ENCODE measurements at regions not wholly inside any gene's neighbourhood (a gene's known extent, or its start where the extent isn't known, plus 50 kb on each side); places are given as distances from the start of the nearest gene placed in this dataset.

DNA sequence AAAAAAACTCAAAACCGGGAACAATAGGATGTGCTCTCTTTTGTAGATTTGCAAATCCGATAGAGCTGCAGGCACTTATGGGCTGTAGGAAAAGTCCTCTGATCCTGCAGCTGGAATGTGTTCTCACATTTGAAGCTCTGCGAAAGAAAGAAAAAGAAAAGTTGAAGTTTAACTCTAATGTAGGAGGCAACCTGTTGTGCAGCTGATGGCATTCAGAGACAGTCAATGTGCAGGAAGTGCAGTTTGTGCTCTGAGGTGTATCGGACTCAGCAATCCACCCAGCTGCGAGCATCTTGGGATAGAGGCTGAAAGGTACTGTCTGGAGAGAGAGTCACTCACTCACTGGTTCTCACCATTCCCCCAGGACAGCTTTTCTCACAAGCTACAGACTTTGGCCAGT, 339.2 kb downstream of the AGTPBP1 start:
- Mint-ChIP-seq H3K27me3 (ENCODE audit: low read depth in 3 of 3) (peaks cover 2 to 5% (median 4%) of the 10 kb centered on the region in 3 donors), H3K4me3 (no peak overlapping the region), H3K4me1 (no peaks in the 10 kb centered on the region), H3K9me3 (peaks cover 0 to 3% (median 0%) of the 10 kb centered on the region in 7 donors), H3K27ac (no peak overlapping the region), H3K36me3 (no peaks in the 10 kb centered on the region)
- no peaks in the 10 kb centered on the region for H3K4me1 ChIP-seq (ENCODE audit: control insufficient read depth in 1 of 2, insufficient read depth in 2 of 2, low read length in 2 of 2)
- H3K9ac ChIP-seq (ENCODE audit: insufficient read depth, low read length, poor library complexity, severe bottlenecking): no peak overlapping the region
- DNase-seq: no peak
- H4K20me1 ChIP-seq (ENCODE audit: insufficient read depth, low read length): no peaks in the 10 kb centered on the region
- 92% methylated on average over 3 of the region's 5 CpGs for WGBS (ENCODE audit: insufficient coverage)
- H3K4me2 ChIP-seq (replicated peaks; ENCODE audit: extremely low read depth, low read length, poor library complexity, severe bottlenecking): no peak overlapping the region
- no peak overlapping the region for H3K4me3 ChIP-seq (replicated peaks in 1 of 3; ENCODE audit: low read depth in 2 of 3, low read length in 3 of 3)
- intact Hi-C loops (cut with micrococcal nuclease): no loop called here
- H3K27ac ChIP-seq (ENCODE audit: low read depth in 1 of 2, low read length in 2 of 2): no peak overlapping the region
- H2AFZ ChIP-seq (ENCODE audit: insufficient read depth, low read depth, low read length, poor library complexity, severe bottlenecking): no peak overlapping the region
- H3K36me3 ChIP-seq (replicated peaks in 1 of 2; ENCODE audit: control insufficient read depth in 1 of 2, insufficient read depth in 2 of 2, low read length in 2 of 2): no peaks in the 10 kb centered on the region
- no peaks in the 10 kb centered on the region for H3K27me3 ChIP-seq (ENCODE audit: control insufficient read depth in 2 of 2, insufficient read depth in 2 of 2, low read length in 2 of 2)
- H3K79me2 ChIP-seq (ENCODE audit: insufficient read depth, low read length): no peaks in the 10 kb centered on the region
- TF ChIP-seq, protein P1, sequence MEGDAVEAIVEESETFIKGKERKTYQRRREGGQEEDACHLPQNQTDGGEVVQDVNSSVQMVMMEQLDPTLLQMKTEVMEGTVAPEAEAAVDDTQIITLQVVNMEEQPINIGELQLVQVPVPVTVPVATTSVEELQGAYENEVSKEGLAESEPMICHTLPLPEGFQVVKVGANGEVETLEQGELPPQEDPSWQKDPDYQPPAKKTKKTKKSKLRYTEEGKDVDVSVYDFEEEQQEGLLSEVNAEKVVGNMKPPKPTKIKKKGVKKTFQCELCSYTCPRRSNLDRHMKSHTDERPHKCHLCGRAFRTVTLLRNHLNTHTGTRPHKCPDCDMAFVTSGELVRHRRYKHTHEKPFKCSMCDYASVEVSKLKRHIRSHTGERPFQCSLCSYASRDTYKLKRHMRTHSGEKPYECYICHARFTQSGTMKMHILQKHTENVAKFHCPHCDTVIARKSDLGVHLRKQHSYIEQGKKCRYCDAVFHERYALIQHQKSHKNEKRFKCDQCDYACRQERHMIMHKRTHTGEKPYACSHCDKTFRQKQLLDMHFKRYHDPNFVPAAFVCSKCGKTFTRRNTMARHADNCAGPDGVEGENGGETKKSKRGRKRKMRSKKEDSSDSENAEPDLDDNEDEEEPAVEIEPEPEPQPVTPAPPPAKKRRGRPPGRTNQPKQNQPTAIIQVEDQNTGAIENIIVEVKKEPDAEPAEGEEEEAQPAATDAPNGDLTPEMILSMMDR (IDR thresholded peaks at IDR 0.05): no peak
- H3K9me3 ChIP-seq (replicated peaks in 1 of 2; ENCODE audit: control insufficient read depth in 1 of 2, insufficient read depth in 1 of 2, low read length in 2 of 2): no peaks in the 10 kb centered on the region

DNA sequence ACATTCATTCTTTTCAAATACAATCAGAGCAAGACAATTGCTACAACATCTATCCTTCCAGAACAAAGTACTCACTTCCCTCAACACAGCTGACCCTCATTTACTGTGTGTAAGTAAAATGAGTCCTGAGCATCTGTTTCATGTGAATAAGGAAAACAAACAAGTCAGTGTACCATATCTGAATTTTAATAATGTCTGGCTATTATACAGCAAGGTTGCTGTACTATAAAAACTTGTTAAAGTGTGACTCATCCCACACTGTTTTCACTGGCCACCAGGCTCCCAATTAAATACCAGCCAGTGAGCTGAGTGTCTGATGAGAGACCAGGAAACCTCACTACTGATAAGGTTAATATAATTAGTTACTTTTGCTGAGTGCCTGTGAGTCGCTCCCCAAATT, 339.8 kb downstream of the AGTPBP1 start:
- no peaks in the 10 kb centered on the region for H3K79me2 ChIP-seq (ENCODE audit: insufficient read depth, low read length)
- peaks cover 2 to 5% (median 4%) of the 10 kb centered on the region in 3 donors for H3K27me3 Mint-ChIP-seq (ENCODE audit: low read depth in 3 of 3)
- H3K9me3 ChIP-seq (replicated peaks in 1 of 2; ENCODE audit: control insufficient read depth in 1 of 2, insufficient read depth in 1 of 2, low read length in 2 of 2): no peaks in the 10 kb centered on the region
- H3K36me3 ChIP-seq (replicated peaks in 1 of 2; ENCODE audit: control insufficient read depth in 1 of 2, insufficient read depth in 2 of 2, low read length in 2 of 2): no peaks in the 10 kb centered on the region
- no CpG with 5 or more reads among the region's 1 CpG for WGBS (ENCODE audit: insufficient coverage)
- H3K27me3 ChIP-seq (ENCODE audit: control insufficient read depth in 2 of 2, insufficient read depth in 2 of 2, low read length in 2 of 2): no peaks in the 10 kb centered on the region
- no peak overlapping the region for H3K27ac ChIP-seq (ENCODE audit: low read depth in 1 of 2, low read length in 2 of 2)
- no peak overlapping the region for H3K4me2 ChIP-seq (replicated peaks; ENCODE audit: extremely low read depth, low read length, poor library complexity, severe bottlenecking)
- no peak overlapping the region for H3K27ac Mint-ChIP-seq
- TF ChIP-seq, protein P1 (IDR thresholded peaks at IDR 0.05): no peak
- no peak for DNase-seq
- no peaks in the 10 kb centered on the region for H3K4me1 Mint-ChIP-seq
- H3K36me3 Mint-ChIP-seq: no peaks in the 10 kb centered on the region
- intact Hi-C loops (cut with micrococcal nuclease): no loop called here
- H3K9ac ChIP-seq (ENCODE audit: insufficient read depth, low read length, poor library complexity, severe bottlenecking): no peak overlapping the region
- no peak overlapping the region for H3K4me3 Mint-ChIP-seq
- no peaks in the 10 kb centered on the region for H3K4me1 ChIP-seq (ENCODE audit: control insufficient read depth in 1 of 2, insufficient read depth in 2 of 2, low read length in 2 of 2)
- H3K4me3 ChIP-seq (replicated peaks in 1 of 3; ENCODE audit: low read depth in 2 of 3, low read length in 3 of 3): no peak overlapping the region
- H4K20me1 ChIP-seq (ENCODE audit: insufficient read depth, low read length): no peaks in the 10 kb centered on the region
- peaks cover 0 to 3% (median 0%) of the 10 kb centered on the region in 7 donors for H3K9me3 Mint-ChIP-seq
- no peak overlapping the region for H2AFZ ChIP-seq (ENCODE audit: insufficient read depth, low read depth, low read length, poor library complexity, severe bottlenecking)

Data from CD14-positive monocyte (primary cell).